Esophagus muscularis mucosa (tissue), 3 donors: ENCODE measurements at regions not wholly inside any gene's neighbourhood (a gene's known extent, or its start where the extent isn't known, plus 50 kb on each side); places are given as distances from the start of the nearest gene placed in this dataset.
A peak's percentile ranks its signal among the peaks of the same experiment; 100 is the strongest.

Experiments
- POLR2A ChIP-seq: fragments of 450-650 bp; IDR thresholded peaks from one replicate; pipeline ENCODE4 v1.6.1; 2017; ENCODE audit warnings: antibody characterized with exemption, moderate library complexity, mild to moderate bottlenecking, low read depth
- TF ChIP-seq, protein P1 (sequence below), 3 experiments: fragments of 200-600 bp in 2 of 3; fragments of 450-650 bp in 1 of 3; sonication (generic) in 2 of 3; IDR thresholded peaks; one replicate each; pipeline ENCODE4 v1.5.1; 2017 to 2019; ENCODE audit warnings: antibody characterized with exemption in 3 of 3, mild to moderate bottlenecking in 2 of 3, moderate library complexity in 1 of 3

DNA sequence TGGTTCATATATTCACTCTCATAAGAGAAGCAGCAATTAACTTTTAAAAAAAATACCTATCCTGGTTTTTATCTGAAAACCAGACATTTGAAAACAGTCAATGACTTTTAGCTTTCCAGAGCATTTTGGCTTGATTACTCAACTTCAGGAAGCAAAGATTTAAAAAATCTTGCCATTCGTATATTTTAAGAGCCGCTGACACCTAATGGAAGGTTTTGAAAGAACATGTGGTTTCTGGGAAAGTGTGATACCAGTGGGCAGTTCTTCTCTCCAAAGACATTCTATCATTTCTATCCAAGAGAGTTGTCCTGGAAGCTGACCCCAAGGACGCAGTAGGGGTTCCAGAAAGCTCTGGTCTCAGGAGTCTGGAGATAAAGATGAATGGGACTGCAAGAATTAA is 234.7 kb downstream of the TTC32 start:
- TF ChIP-seq, protein P1, sequence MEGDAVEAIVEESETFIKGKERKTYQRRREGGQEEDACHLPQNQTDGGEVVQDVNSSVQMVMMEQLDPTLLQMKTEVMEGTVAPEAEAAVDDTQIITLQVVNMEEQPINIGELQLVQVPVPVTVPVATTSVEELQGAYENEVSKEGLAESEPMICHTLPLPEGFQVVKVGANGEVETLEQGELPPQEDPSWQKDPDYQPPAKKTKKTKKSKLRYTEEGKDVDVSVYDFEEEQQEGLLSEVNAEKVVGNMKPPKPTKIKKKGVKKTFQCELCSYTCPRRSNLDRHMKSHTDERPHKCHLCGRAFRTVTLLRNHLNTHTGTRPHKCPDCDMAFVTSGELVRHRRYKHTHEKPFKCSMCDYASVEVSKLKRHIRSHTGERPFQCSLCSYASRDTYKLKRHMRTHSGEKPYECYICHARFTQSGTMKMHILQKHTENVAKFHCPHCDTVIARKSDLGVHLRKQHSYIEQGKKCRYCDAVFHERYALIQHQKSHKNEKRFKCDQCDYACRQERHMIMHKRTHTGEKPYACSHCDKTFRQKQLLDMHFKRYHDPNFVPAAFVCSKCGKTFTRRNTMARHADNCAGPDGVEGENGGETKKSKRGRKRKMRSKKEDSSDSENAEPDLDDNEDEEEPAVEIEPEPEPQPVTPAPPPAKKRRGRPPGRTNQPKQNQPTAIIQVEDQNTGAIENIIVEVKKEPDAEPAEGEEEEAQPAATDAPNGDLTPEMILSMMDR (IDR thresholded peaks at IDR 0.05) = peak in 1 of 3 experiments; percentile 26
- no peak for TF ChIP-seq POLR2A
